MCF 10A (cell line): ENCODE measurements at regions not wholly inside any gene's neighbourhood (a gene's known extent, or its start where the extent isn't known, plus 50 kb on each side); places are given as distances from the start of the nearest gene placed in this dataset.

Source experiments
- BruUV-seq: library from RNA; stranded (reverse); fragments of 400-500 nt; replicated peaks from 2 replicates; lab custom pipeline; 2021; lab: Mats Ljungman, UMichigan
- CTCF ChIA-PET: fragments of 300-600 bp; sonication (Branson Sonifier 250); formaldehyde crosslinking; extraction: SDS; loops from one replicate; lab custom pipeline; 2021; ENCODE audit warnings: antibody characterized with exemption, inconsistent platforms; lab: Yijun Ruan, JAX
- POLR2A ChIA-PET: fragments of 300-600, 350-650 bp; sonication (Branson Sonifier 250); formaldehyde crosslinking; extraction: SDS; loops from one replicate; lab custom pipeline; 2020; ENCODE audit warnings: antibody characterized with exemption, inconsistent platforms; lab: Yijun Ruan, JAX
- DNase-seq: peaks from one replicate; pipeline ENCODE4 v3.0.0-alpha.2; 2018; ENCODE audit not compliant: unreplicated experiment
- H3K27ac Mint-ChIP-seq: one replicate; pipeline ENCODE4 v1.8.0; 2022; ENCODE audit warnings: mild to moderate bottlenecking, low read depth, mixed read lengths; ENCODE audit not compliant: unreplicated experiment
- H3K27me3 Mint-ChIP-seq: one replicate; pipeline ENCODE4 v1.8.0; 2022; ENCODE audit warnings: mixed read lengths; ENCODE audit not compliant: insufficient read depth, unreplicated experiment
- H3K36me3 Mint-ChIP-seq: one replicate; pipeline ENCODE4 v1.8.0; 2022; ENCODE audit warnings: mild to moderate bottlenecking, moderate library complexity, mixed read lengths; ENCODE audit not compliant: insufficient read depth, unreplicated experiment
- H3K4me1 Mint-ChIP-seq: one replicate; pipeline ENCODE4 v1.8.0; 2022; ENCODE audit warnings: mixed read lengths; ENCODE audit not compliant: insufficient read depth, unreplicated experiment
- H3K4me3 Mint-ChIP-seq: one replicate; pipeline ENCODE4 v1.8.0; 2022; ENCODE audit warnings: mild to moderate bottlenecking, moderate library complexity, mixed read lengths; ENCODE audit not compliant: unreplicated experiment
- H3K9me3 Mint-ChIP-seq: one replicate; pipeline ENCODE4 v1.8.0; 2022; ENCODE audit warnings: mixed read lengths; ENCODE audit not compliant: unreplicated experiment
- intact Hi-C: fragments of 100-400 bp; cut with micrococcal nuclease; formaldehyde crosslinking; loops from 2 replicates; pipeline ENCODE4 v1.14.1; 2022
- TF ChIP-seq, protein P1 (sequence below): fragments of 200-600 bp; IDR thresholded peaks from one replicate; pipeline ENCODE4 v1.8.0; 2022; ENCODE audit warnings: antibody characterized with exemption, mild to moderate bottlenecking; ENCODE audit not compliant: unreplicated experiment

DNA sequence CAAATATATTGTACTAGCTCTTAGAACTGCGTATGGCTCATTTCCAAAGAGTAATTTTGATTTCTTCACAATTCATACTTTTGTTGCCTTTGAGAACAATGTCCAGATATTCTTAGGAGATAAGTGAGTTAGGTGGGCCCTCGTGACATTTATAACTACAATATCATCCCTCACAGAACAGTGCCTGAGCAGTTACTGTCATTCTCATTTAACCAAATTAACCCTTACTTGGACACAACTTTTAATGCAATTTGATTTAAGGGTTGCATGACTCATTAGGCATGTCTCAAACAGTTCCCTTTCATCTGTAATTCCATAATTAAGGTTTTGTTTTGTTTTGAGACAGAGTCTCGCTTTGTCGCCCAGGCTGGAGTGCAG, 68.1 kb upstream of the DNAH14 start:
- no TSS peak for BruUV-seq
- H3K27me3 Mint-ChIP-seq, result peaks cover 22% of the 10 kb centered on the region
- no peak for DNase-seq
- H3K27ac Mint-ChIP-seq, result no peak overlapping the region
- no peaks in the 10 kb centered on the region for H3K4me1 Mint-ChIP-seq
- no peaks in the 10 kb centered on the region for H3K36me3 Mint-ChIP-seq
- ChIA-PET POLR2A (no interaction called here), CTCF (interaction anchor here (0.5 to 20.0 kb wide), 14 partner anchors 9 to 1305 kb away, joined by 3 to 624 read pairs (median 4); no protein-coding TSS in a partner anchor)
- intact Hi-C loops, result no loop called here
- H3K9me3 Mint-ChIP-seq, result no peaks in the 10 kb centered on the region
- TF ChIP-seq, protein P1, sequence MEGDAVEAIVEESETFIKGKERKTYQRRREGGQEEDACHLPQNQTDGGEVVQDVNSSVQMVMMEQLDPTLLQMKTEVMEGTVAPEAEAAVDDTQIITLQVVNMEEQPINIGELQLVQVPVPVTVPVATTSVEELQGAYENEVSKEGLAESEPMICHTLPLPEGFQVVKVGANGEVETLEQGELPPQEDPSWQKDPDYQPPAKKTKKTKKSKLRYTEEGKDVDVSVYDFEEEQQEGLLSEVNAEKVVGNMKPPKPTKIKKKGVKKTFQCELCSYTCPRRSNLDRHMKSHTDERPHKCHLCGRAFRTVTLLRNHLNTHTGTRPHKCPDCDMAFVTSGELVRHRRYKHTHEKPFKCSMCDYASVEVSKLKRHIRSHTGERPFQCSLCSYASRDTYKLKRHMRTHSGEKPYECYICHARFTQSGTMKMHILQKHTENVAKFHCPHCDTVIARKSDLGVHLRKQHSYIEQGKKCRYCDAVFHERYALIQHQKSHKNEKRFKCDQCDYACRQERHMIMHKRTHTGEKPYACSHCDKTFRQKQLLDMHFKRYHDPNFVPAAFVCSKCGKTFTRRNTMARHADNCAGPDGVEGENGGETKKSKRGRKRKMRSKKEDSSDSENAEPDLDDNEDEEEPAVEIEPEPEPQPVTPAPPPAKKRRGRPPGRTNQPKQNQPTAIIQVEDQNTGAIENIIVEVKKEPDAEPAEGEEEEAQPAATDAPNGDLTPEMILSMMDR, result no peak
- no peak overlapping the region for H3K4me3 Mint-ChIP-seq

DNA sequence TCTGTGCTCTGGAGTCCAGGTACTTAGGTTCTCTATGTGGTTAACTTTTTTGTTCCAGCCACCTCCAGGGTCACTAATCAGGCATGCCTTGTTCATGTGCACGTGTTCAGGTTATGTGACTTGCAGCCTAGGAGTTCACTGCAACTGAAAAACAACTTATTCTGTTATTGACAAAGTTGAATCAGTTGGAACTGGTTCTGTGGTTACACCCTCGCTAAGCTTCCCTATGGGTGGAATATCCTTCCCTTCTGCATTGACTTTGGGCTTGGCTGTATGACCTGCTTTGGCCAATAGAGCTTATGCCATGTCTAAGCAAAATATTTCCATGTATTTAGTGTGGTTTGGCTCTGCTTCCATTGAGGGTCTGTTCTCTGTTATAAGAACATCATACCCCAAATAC, 66.0 kb upstream of the DNAH14 start:
- CTCF ChIA-PET, result interaction anchor here (0.7 to 20.0 kb wide), 11 partner anchors 8 to 349 kb away, joined by 3 to 624 read pairs (median 5); no protein-coding TSS in a partner anchor
- H3K4me3 Mint-ChIP-seq, result no peak overlapping the region
- H3K27ac Mint-ChIP-seq, result no peak overlapping the region
- peaks cover 16% of the 10 kb centered on the region for H3K27me3 Mint-ChIP-seq
- no peaks in the 10 kb centered on the region for H3K36me3 Mint-ChIP-seq
- POLR2A ChIA-PET, result interaction anchor here (0.8 to 1.2 kb wide), 5 partner anchors 8 to 127 kb away, joined by 3 to 6 read pairs (median 4); no protein-coding TSS in a partner anchor
- TF ChIP-seq, protein P1, result no peak
- no peak for DNase-seq
- no TSS peak for BruUV-seq
- no peaks in the 10 kb centered on the region for H3K4me1 Mint-ChIP-seq
- no peaks in the 10 kb centered on the region for H3K9me3 Mint-ChIP-seq
- intact Hi-C loops, result no loop called here

- intact Hi-C loops, result no loop called here
- H3K36me3 Mint-ChIP-seq, result no peaks in the 10 kb centered on the region
- TF ChIP-seq, protein P1, result no peak
- BruUV-seq, result no TSS peak
- H3K27me3 Mint-ChIP-seq, result peaks cover 11% of the 10 kb centered on the region
- CTCF ChIA-PET, result interaction anchor here (0.7 to 20.0 kb wide), 7 partner anchors 10 to 350 kb away, joined by 3 to 624 read pairs (median 4); no protein-coding TSS in a partner anchor
- H3K9me3 Mint-ChIP-seq, result no peaks in the 10 kb centered on the region
- H3K4me3 Mint-ChIP-seq, result no peak overlapping the region
- H3K4me1 Mint-ChIP-seq, result no peaks in the 10 kb centered on the region
- POLR2A ChIA-PET, result interaction anchor here (0.8 to 1.2 kb wide), 4 partner anchors 8 to 50 kb away, joined by 3 to 6 read pairs (median 4); no protein-coding TSS in a partner anchor
- H3K27ac Mint-ChIP-seq, result no peak overlapping the region
- DNase-seq, result no peak
These were observed 65.5 kb upstream of the DNAH14 start for GRCh38 chr1:224864006-224864405.

GRCh38 chr1:224865510-224865909, 64.0 kb upstream of the DNAH14 start:
- intact Hi-C loops, result no loop called here
- H3K9me3 Mint-ChIP-seq, result no peaks in the 10 kb centered on the region
- TF ChIP-seq, protein P1, result no peak
- CTCF ChIA-PET, result interaction anchor here (1.0 to 2.2 kb wide), 2 partner anchors 14 to 221 kb away, joined by 3 to 12 read pairs; no protein-coding TSS in a partner anchor
- H3K4me1 Mint-ChIP-seq, result no peaks in the 10 kb centered on the region
- H3K27me3 Mint-ChIP-seq, result no peaks in the 10 kb centered on the region
- BruUV-seq, result no TSS peak
- no peak overlapping the region for H3K4me3 Mint-ChIP-seq
- POLR2A ChIA-PET, result no interaction called here
- no peak for DNase-seq
- H3K27ac Mint-ChIP-seq, result no peak overlapping the region
- no peaks in the 10 kb centered on the region for H3K36me3 Mint-ChIP-seq
